Esophagus squamous epithelium (tissue), 4 donors: ENCODE measurements at regions not wholly inside any gene's neighbourhood (a gene's known extent, or its start where the extent isn't known, plus 50 kb on each side); places are given as distances from the start of the nearest gene placed in this dataset.

Source experiments
- CTCF ChIP-seq, 6 experiments: fragments of 450-650 bp in 4 of 6; fragments of 200-600 bp in 2 of 6; sonication (generic) in 2 of 6; IDR thresholded peaks; one replicate each; pipeline ENCODE4 v1.5.1; 2016 to 2019; ENCODE audit warnings: antibody characterized with exemption in 6 of 6, mild to moderate bottlenecking in 4 of 6, moderate library complexity in 4 of 6
- POLR2A ChIP-seq, 4 donors: fragments of 450-650 bp; IDR thresholded peaks; one replicate each; pipeline ENCODE4 v1.6.1; 2017; ENCODE audit warnings: antibody characterized with exemption in 4 of 4, mild to moderate bottlenecking in 4 of 4, moderate library complexity in 3 of 4

- TF ChIP-seq CTCF (IDR thresholded peaks at IDR 0.05) = no peak
- no peak for TF ChIP-seq POLR2A (IDR thresholded peaks at IDR 0.05)
Observed at GRCh38 chr16:25311039-25311438, 53.4 kb upstream of the ZKSCAN2 start.
